ENCODE measurements at regions not wholly inside any gene's neighbourhood (a gene's known extent, or its start where the extent isn't known, plus 50 kb on each side); places are given as distances from the start of the nearest gene placed in this dataset.

- peak; percentile 78; the same call in 1 of the 2 replicates for TF ChIP-seq TSC22D2 (CRISPR knock-in tag; IDR thresholded peaks at IDR 0.05; ENCODE audit: borderline replicate concordance)
- TF ChIP-seq SP4 (CRISPR knock-in tag; IDR thresholded peaks at IDR 0.05) = no peak
- no peak for TF ChIP-seq NR2F1 (CRISPR knock-in tag; IDR thresholded peaks at IDR 0.05)
- no peak for TF ChIP-seq PAX8 (CRISPR knock-in tag; IDR thresholded peaks at IDR 0.05; ENCODE audit: borderline replicate concordance)
- TF ChIP-seq ZNF883 (CRISPR knock-in tag; IDR thresholded peaks at IDR 0.05; ENCODE audit: not compliant biosample characterization) = no peak
- TF ChIP-seq ZNF282 (IDR thresholded peaks at IDR 0.05; ENCODE audit: partially characterized antibody) = no peak
- peak; percentile 86 for TF ChIP-seq POLR2AphosphoS5 (IDR thresholded peaks at IDR 0.05; ENCODE audit: low read depth, low read length)
- no peak for TF ChIP-seq ZNF354B (CRISPR knock-in tag; IDR thresholded peaks at IDR 0.05)
- no peak for TF ChIP-seq NR2C2 (CRISPR knock-in tag; IDR thresholded peaks at IDR 0.05; ENCODE audit: borderline replicate concordance)
- TF ChIP-seq GZF1 (CRISPR knock-in tag; IDR thresholded peaks at IDR 0.05) = no peak
- TF ChIP-seq EZH2 (conservative IDR thresholded peaks at IDR 0.05; ENCODE audit: low read depth, low read length) = no peak
- no peak; the same call in 1 of the 2 replicates for TF ChIP-seq ZBTB44 (CRISPR knock-in tag; IDR thresholded peaks at IDR 0.05)
- no peak for TF ChIP-seq ASH2L (IDR thresholded peaks at IDR 0.05; ENCODE audit: insufficient read length, low read depth, low read length)
- TF ChIP-seq FOXM1 (CRISPR knock-in tag; IDR thresholded peaks at IDR 0.05) = no peak
- no peak; the same call in 1 of the 2 replicates for TF ChIP-seq MAF1 (CRISPR knock-in tag; IDR thresholded peaks at IDR 0.05; ENCODE audit: borderline replicate concordance)
- TF ChIP-seq FOXA3 (CRISPR knock-in tag; IDR thresholded peaks at IDR 0.05) = peak; percentile 42
- TF ChIP-seq ZBTB3 (CRISPR knock-in tag; IDR thresholded peaks at IDR 0.05; ENCODE audit: borderline replicate concordance, low read depth) = no peak
- no peak for TF ChIP-seq ADNP (CRISPR knock-in tag; IDR thresholded peaks at IDR 0.05)
- TF ChIP-seq ZNF513 (CRISPR knock-in tag; conservative IDR thresholded peaks at IDR 0.05) = no peak
- TF ChIP-seq TBX3 (IDR thresholded peaks at IDR 0.05; ENCODE audit: borderline replicate concordance) = no peak; the same call in 1 of the 2 replicates
- peak; percentile 12 for TF ChIP-seq GATAD1 (CRISPR knock-in tag; IDR thresholded peaks at IDR 0.05)
- TF ChIP-seq ZNF563 (CRISPR knock-in tag; IDR thresholded peaks at IDR 0.05) = peak; percentile 62; the same call in 1 of the 2 replicates
- peak; percentile 95 for TF ChIP-seq MAZ (IDR thresholded peaks at IDR 0.05; ENCODE audit: borderline replicate concordance, low read depth, low read length)
- peak; percentile 81 for TF ChIP-seq MAZ (CRISPR knock-in tag; IDR thresholded peaks at IDR 0.05; ENCODE audit: low read depth)
- no peak for TF ChIP-seq PHB2 (IDR thresholded peaks at IDR 0.05; ENCODE audit: partially characterized antibody)
- TF ChIP-seq ZFYVE20 (CRISPR knock-in tag; IDR thresholded peaks at IDR 0.05; ENCODE audit: borderline replicate concordance, low read depth) = no peak
- TF ChIP-seq REPIN1 (CRISPR knock-in tag; IDR thresholded peaks at IDR 0.05; ENCODE audit: borderline replicate concordance, low read depth) = no peak; the same call in none of the 2 replicates
- 0 out of 2 replicates have a peak, but pooled peaks have one; percentile 55 for TF ChIP-seq NFKBIZ (CRISPR knock-in tag; IDR thresholded peaks at IDR 0.05)
- TF ChIP-seq ELK4 (CRISPR knock-in tag; IDR thresholded peaks at IDR 0.05; ENCODE audit: borderline replicate concordance) = no peak
Observed at GRCh38 chr2:64750817-64751285, 97.1 kb upstream of the SERTAD2 start (continued).

All from HepG2 (cell line).